Activated T-cell treated with anti-CD3 and anti-CD28 coated beads, Interleukin-2, amount 50 U/mL, for 48 hours (primary cell): ENCODE measurements at regions not wholly inside any gene's neighbourhood (a gene's known extent, or its start where the extent isn't known, plus 50 kb on each side); places are given as distances from the start of the nearest gene placed in this dataset.

Experiments used
- DNase-seq, 2 experiments: peaks; one replicate each; pipeline ENCODE4 v3.0.0-alpha.2; 2020

DNA sequence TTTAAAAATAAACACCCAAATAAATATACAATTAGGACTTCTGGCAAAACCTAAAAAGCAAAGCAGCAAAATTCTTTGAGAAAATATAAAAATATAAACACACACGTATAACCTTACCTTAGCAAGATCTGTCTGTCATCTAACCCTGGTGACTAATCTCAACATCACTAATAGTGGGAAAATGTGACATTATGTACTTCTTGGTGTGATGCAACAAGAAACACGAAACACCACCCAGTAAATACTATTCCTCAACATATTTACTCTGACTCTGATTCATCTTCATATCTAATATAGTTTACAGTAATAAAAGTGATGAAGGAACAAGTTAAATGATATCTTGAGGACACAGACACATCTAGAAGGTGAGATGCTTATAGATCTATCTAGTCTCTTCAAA, 332.6 kb upstream of the MANEA start:
- no peak for DNase-seq

DNA sequence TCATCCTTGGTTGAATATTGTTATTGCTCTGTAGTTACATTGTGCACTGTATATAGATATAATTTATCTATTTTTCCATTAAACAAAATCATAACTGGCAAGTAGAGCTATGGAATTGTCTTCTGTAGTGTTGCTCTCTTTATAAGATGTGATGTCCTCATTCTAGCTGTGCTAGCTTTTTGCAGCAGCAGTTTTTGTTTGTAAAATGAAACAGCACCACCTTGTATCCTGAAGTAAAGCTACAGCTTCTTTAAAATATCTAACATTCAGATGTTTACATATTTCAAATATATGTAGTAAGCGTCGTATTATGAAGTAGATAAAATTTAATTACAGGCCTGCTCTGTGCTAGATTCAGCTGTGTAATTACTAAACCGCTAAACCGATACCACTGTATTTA, 328.8 kb upstream of the MANEA start:
- DNase-seq = no peak

DNA sequence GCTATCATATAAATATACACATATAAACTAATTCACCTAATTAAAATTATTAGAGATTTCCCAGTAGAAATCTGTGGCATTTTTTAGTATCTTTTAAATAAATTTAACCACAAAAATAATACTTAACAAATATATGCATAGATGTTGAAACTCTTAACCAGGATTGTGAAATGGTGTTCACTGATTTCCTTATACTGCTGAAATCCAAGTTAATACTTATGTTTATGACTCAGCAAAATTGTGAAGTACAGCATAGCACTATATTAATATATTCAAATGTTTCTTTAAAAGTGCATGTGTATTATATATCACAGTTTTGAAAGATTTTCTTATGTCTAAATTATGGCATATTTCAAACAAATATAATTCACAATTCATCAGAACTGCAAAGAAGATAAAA, 328.2 kb upstream of the MANEA start:
- no peak for DNase-seq

DNA sequence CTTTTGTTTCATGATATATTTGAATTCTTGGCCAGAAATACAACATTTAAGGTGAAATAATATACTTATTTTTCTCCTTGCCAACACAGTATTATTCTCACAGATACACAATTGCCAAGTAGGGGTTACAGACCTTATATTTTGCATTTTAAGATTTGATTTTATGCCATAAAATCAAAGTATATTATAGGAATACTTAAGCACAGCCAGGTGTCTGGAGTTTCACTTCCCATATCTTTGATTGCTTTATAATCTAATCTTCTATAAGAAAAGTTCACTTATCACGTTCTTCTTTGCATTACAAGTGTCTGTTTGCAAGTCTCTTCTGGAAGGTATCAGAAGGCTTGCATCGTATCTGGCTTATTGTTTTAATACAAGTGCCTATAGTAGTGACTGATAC, 327.7 kb upstream of the MANEA start:
- no peak for DNase-seq

DNA sequence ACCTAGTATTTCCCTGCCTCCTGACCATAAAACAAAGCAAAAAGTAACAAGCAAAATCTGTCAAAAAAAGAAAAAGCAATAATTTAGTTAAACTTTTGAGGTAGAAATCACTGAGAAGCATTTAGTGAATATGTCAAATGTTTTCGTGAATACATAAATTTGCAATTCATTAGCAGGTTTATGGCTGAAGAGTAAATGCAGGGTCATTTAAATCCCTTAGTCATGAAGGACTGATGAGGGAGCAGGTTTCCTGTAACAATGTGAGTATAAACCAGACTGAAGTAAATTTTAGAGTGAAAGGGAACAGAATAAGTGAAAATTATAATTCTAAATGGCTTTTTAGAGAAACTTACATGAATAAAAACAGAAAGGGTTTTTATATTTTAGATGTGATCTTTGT, 313.5 kb upstream of the MANEA start:
- DNase-seq = no peak

DNA sequence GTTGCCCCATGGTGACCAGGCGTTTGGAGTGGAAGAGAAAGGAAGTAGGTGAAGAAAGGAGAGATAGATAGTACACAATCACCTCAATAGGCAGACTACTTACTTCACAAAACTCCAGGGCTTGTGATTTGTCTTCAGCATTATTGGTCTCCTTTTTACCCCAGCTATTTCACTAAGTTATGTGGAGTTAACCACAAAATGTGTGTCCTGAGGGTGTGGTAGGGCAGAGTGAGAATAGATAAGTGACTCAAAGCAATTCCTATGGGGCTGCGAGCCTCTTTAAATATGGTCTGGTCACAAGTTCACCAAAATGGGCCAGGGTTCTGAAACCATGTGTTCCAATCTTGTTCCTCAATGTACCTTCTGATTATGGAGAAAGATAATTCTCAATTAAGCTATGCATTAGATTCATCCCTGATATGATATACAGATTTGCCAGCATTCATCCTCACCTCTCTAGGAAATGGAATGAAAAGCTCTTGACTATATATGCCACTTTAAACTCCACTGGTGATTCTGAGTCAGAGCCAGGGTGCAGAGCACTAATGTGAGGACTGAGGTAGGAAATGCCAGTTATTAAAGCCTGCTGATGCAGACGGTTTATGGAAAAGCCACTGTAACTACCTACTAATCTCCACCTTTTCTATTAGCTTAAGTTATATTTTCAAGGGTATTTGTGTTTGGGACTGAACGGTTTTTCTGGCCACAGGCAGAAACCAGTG, 310.6 kb upstream of the MANEA start:
- no peak for DNase-seq

DNA sequence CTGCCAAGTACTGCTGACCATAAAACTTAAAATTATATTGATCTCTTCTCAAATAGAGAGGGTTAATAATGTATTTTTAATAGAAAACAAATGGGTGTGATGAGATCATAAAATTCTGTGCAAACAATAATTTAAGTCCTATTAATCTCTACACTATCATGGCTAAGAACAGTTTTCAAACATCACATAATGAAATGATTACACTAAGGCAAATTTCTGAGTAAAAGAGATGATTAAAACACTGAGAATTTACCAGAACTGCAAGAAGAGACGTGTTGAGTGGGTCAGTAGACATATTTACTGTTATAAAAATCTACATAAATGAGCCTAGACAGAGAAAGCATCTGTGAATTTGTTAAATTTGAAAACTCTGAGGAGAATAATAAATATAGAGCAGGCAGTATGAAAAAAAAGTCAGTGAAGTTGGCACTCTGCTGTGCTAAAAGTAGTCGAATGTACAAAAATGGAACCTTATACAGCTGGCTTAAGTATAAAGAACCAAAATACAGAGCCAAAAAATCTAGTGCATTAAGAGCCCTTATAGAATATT, 302.6 kb upstream of the MANEA start:
- DNase-seq = no peak

DNA sequence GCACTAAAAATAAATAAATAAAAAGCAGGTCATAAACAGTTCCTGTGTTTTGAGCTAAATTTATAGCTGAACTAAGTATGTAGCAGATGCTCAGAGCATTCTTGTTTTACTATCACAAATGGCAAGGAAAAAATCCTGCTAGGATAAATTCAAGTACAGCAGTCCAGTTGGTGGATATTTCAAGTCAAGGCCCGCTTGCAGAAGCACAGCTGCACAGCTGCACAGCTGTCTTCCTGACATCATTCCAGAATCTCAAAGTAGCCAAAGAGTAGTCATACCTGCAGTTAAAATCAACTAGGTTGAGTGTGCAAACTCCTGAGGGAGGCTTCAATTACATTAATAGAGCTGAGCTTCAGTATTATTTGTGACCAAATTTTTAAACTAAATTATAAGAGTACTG, 297.7 kb upstream of the MANEA start:
- no peak for DNase-seq

DNA sequence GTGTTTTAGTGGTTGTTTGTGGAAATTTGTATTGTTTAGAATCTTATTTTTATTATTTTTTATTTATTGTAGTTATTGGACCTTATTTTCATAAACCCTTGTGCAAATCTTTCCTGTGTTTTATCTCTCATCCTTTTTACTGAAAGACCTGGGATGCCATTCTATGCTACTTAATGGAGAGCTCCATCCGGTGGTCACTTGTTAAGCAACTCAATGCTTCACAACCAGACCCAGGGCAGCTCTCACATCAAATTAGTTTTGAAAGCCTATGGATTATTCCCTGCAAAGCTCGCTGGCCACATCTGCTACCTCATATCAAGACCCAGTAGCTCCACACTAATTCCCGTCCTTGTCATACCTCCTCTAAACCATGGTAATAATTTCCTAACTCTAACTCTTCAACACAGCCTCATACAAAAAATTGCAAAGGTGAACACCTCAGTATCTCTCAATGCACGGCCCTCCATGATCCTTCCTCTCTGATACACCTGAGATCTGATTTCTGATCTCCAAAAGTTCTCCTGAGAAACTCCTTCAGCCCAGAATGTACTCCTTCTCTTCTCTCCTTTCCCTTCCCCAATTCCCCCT, 296.6 kb upstream of the MANEA start:
- no peak for DNase-seq

DNA sequence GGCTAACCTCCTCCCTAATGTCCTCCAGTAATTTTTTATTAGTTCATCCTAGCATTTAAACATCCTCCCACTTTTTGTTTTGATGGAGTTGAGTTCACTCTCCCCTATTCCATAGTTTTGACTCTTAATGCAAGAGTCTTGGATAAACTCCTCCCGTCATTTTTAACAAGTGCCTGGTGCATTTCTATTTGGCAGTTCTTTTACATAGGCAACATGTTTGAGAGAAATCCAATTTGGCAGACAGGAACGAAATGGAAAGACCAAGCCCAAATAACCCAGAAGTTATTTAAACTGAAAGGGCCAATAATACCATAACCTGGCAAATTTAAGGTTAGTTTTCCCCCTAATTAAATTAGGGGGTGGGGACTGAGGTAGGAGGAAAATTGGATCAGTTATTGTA, 291.5 kb upstream of the MANEA start:
- no peak for DNase-seq

DNA sequence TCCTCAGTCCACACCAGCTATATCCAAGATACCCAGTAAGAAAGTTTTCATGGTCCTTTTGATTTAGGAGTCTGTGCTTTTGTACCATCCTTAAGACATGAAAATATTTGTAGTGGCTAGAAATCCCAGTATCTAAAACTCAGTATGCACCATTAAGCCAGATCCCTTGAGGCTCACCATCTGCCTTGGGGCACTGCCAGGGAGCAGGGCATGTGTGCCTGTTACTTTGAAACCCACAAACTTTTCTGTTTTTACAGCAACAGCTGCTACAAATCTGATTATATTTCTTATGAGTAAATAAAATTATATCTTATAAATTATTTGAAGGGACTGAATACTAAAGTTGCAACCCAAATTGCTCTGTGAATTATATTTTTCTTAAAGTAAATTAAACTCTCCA, 290.5 kb upstream of the MANEA start:
- DNase-seq = no peak

DNA sequence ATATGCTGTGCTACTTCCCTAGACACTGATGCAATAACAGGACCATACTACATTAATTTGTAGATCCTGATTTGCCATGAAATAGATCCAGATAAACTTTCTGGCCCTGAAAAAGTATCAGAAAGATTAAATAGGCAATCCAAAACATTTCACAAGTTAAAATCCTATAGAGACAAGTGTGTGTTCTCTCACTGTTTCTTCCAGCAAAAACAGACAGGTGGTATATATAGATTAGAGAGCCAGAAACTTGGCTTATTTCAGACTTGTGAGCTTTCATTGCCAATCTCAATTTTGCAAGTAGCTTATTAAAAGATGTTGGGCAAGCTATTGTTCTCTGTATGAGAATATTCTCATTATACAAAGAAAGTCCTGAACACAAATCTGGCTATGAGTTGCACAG, 289.1 kb upstream of the MANEA start:
- no peak for DNase-seq

DNA sequence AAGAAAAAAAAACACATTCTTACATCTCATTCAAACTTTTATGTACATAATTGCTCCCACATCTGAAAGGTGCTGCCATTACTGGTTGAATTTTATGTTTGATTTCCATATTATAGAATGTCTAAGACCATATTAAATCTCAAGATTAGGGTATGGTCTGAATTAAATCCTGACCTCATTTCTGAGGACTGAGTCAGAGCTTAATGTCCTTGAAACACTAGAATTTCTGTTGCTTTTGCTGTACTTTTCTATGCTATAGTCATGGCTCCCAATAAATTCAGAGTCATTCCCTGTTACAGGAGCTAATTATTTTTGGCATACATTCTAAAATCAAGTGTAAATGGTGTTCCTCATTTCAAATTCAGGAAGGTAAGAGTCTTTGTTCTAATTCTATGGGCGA, 285.3 kb upstream of the MANEA start:
- DNase-seq = no peak

DNA sequence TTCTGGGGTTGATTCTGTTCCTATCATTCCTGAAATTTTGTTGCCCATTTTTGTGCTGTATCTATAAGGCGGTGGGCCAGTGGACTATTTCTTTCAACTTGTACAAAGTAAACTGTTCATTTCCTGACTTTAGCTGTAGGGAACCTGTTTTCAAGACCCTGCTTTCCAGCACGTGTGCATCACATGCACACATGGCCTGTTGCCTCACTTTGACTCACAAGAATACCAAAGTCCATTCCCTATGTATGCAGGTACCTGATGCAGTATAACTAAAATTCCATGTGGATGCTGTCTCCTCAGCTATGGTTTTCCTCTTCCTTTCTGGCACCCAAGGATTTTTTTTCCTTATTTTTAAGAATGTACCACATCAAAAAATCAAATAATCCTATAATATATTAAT, 284.1 kb upstream of the MANEA start:
- DNase-seq = no peak

DNA sequence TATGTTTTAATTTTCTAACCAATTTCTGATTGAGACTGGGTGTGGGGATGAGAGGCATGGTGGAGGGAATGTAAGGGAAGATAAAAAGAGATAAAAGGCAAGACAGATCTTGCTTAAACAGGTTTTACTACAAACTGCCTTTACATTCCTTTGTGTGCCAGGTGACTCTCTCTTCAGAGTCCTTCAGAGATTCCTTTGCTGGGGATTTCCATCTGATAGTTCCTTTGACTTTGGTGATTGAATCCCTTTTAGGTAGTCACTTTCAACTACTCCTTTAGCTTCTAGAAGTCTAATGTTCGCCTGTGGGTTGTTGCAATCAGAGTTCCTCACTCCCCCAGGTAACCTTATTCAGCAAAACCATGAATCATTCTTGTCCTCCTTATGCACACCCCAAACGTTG, 283.3 kb upstream of the MANEA start:
- no peak for DNase-seq

DNA sequence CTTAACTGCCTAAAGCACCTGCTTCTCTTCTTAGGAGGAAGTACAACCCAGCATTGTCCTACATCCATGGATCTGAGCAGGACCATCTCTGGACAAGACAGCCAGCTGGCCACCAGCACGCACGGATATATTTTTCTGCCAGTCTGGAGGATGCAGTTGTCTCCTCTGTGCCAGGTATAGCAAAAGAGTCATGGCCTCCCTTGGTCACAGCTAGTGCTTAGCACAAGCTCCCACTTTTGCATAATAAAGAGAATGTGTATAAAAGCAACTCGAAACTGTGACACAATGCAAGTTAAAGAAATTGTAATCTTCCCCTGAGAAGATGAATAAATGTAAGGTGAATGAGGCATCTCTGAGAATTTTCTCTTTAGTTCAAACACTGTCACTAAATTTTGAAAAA, 267.8 kb upstream of the MANEA start:
- no peak for DNase-seq

DNA sequence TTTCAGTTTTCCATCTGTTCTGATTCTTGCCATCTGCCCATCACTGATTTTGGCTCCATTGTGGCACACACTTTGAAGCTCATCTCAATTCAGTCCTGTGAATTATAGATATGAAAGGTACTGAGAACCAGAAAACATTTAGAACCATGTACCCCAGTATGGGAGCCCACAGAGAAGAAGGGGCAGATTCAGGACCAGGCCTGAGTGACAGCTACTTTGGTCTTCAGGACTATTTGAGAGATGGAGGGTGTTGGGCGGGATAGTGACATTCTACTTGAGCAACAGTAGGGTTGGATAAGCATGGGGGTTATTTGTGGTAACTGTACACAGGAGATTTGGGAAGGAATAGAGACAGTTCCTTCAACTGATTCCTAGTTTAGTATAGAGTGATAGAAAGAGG, 259.2 kb upstream of the MANEA start:
- no peak for DNase-seq

DNA sequence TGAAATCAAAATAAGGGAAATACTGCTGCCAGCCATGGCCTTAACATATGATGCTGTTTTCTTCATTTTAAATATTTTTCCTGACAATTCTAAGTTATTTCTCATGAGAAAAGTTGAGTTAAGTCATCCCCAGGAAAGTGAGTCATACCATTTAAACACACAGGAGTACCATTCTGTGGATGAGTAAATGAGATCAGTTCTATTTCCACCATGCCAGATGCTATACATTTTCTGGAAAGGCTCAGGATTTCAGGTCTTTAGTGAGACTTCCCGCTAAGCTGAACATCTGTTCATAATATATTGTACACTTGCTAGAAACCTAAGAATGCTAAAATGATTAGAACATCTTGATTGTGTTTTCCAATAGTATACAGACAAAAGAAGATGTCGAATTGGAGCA, 256.2 kb upstream of the MANEA start:
- DNase-seq = no peak

DNA sequence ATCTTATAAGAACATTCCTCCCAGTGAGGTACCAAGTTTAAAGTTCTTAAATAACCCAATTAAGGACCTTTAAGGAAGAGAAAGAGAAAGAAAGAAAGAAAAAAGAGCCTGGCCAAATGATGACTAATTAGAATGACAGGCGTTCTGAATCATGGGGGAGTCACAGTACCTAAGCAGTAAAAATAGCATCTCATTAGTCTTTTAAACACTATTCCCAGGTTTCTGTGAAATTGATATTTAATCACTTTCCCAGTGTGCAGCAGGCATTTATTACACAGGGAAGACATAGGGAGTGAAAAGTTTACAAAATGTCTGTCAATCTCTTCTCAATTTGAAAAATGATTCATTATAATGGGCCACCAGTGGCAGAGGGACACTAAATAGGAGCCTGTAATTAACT, 251.4 kb upstream of the MANEA start:
- no peak for DNase-seq

DNA sequence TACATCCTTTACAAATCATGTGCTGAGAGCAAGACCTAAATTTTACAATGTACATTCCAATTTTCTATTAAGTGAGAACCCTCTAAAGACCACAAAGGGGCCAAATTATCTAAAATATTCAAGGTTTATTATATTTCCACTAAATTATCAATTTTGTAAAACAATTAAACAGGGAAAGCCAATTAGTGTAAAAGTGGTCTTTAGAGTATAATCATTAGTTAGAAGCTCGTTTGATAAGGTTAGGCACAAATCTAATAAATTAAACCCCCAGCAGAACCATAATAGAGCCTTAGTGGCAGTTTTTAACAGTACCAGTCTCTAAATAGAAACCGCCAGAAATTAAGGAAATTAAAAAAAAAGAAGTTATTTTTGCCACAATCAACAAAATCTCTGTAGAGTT, 249.1 kb upstream of the MANEA start:
- no peak for DNase-seq

DNA sequence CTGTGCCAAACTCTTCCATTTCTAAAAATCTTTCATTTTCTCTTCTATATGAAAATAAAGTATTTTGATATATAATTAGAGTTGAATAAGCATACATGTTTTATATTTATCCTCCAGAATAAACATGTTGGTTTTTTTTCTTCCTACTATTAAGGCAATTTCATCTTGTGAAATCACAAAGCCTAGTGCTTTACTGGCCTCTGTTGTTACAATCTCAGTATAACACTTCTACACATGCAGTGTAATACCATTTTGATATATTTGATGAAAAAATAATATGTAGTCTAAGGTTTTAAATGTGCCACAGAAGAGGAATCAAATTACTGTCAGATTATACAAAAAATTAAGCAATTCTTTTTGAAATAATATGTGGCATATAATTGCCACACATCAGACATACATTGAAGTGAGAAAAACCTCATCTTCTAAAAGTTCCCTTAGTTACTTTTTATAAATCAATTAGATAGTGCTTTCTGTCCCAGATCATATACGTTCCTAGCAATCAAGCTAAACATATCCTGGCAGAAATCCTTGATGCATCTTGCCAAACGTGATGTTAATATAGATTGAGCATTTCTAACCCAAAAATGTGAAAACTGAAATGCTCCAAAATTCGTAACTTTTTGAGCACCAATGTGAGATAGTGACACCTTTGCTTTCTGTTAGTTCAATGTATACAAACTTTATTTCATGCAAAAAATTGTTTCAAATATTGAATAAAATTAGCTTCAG, 225.1 kb upstream of the MANEA start:
- DNase-seq = no peak

DNA sequence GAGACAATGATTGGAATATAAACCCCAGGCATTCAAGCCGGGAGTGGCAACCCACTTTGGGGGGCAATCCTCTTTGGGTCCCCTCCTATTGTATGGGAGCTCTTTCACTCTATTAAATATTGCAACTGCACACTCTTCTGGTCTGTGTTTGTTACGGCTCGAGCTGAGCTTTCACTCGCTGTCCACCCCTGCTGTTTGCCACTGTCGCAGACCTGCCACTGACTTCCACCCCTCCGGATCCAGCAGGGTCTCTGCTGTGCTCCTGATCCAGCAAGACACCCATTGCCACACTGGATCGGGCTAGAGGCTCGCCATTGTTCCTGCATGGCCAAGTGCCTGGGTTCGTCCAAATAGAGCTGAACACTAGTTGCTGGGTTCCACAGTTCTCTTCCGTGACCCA, 222.8 kb upstream of the MANEA start:
- DNase-seq = no peak

DNA sequence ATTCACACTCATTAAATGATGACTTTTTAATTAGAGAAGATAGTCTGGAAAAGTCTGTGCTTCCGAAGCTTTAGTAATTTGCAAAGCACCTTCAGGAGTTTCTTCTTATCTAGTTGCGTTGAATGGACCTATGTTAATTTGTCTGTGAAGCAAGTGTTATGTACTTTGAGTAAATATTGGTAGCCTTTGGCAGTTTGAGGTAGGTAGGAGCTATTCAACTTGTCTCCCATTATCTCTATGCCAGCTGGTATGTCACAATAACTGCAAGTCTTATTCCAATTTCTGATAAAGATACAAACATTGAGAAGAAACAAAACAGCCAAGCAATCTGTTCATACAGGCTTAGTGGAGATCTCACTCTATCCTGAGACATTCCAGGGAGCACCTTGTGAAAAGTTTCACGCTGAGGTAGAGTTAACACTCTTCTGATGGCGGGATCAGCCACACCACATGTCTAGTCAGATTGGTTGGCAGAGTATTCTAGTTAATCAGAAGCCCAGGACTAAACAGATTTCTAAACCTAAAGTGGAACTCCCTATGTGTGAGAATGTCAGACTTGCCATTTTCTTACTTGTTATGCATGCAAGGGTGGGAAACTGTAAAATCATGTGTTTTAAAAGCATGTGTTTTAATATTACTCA, 219.8 kb upstream of the MANEA start:
- DNase-seq = no peak
